GM12873 (cell line): ENCODE measurements at regions not wholly inside any gene's neighbourhood (a gene's known extent, or its start where the extent isn't known, plus 50 kb on each side); places are given as distances from the start of the nearest gene placed in this dataset.

Source experiments
- TF ChIP-seq, protein P1 (sequence below): IDR thresholded peaks from 2 replicates; pipeline ENCODE4 v1.5.1; 2012; ENCODE audit warnings: low read depth, mild to moderate bottlenecking, moderate library complexity, low read length, control low read depth; ENCODE audit not compliant: insufficient read depth; ENCODE audit errors: missing control alignments

DNA sequence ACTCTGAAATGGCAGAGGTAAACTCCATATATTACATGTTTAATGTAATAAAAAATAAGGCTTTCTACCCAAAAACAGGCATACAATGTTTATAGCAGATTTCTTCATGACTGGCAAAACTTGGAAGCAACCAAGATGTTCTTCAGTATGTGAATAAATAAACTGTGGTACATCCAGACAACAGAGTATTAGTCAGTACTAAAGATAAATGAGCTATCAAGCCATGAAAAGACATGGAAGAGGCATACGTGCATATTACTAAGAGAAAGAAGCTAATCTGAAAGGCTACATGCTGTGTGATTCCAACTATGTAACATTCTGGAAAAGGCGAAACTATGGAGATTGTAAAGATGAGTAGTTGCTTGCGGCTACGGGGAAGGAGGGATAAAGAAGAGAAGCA lies 97.4 kb downstream of the OSR1 start:
- TF ChIP-seq, protein P1, sequence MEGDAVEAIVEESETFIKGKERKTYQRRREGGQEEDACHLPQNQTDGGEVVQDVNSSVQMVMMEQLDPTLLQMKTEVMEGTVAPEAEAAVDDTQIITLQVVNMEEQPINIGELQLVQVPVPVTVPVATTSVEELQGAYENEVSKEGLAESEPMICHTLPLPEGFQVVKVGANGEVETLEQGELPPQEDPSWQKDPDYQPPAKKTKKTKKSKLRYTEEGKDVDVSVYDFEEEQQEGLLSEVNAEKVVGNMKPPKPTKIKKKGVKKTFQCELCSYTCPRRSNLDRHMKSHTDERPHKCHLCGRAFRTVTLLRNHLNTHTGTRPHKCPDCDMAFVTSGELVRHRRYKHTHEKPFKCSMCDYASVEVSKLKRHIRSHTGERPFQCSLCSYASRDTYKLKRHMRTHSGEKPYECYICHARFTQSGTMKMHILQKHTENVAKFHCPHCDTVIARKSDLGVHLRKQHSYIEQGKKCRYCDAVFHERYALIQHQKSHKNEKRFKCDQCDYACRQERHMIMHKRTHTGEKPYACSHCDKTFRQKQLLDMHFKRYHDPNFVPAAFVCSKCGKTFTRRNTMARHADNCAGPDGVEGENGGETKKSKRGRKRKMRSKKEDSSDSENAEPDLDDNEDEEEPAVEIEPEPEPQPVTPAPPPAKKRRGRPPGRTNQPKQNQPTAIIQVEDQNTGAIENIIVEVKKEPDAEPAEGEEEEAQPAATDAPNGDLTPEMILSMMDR: no peak

DNA sequence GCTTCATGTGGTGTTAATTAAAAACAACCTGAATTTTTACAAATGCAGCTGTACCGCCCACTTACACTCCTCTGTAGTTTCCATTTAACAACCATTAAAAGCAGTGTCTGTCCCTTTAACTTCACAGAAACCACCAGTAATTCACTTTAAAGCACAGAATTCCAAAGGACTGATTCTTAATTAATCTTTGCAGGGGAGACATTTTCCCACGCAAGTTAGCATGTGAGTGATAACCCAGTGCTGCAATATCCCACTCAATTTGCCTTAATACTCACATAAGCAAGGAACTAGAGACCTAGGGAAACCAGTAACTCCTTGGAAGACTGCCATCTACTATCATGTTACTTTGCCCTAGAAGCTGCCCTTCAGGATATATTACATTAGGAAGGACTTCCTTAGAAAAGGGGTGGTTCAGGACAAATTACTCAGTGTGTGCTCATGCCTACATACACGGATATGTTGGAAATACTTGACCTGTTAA lies 102.3 kb downstream of the OSR1 start:
- TF ChIP-seq, protein P1: no peak

DNA sequence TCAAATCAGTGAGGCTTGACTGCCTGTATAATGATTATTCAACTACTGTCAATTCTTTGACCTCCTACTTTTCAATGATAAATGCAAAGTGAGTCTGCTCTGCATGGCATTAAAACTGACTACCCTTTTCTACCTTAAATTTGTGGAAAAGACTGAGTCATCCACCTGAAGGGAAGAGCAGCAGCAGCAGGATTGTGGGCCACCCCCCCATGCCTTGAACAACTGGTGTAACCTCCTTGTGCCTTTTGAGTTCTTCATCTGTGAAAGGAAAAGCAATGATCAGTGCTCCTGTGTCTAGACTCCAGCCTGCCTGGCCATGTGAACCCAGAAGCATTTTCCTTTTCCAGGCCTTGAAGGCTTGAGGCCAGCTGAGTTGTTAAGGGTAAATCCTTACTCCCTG lies 102.9 kb downstream of the OSR1 start:
- TF ChIP-seq, protein P1: no peak

DNA sequence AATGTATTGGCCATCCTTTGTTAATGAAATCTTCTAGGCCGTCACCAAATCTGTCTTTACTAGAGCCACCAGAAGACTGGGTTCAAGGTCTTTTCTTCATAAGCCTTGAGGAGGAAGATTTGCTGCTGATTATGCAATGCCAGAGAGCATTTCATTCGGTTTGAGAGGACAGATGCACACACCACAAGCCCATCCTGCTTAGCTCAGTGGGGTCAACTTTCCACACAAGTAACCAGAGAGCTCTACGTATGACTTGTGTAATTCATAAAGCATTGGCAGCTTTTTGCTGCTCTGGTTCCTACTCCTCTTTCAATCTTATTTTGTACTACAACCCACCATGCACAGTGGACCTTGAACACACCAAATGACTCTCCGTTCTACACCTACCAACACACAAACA lies 106.9 kb downstream of the OSR1 start:
- TF ChIP-seq, protein P1: no peak

DNA sequence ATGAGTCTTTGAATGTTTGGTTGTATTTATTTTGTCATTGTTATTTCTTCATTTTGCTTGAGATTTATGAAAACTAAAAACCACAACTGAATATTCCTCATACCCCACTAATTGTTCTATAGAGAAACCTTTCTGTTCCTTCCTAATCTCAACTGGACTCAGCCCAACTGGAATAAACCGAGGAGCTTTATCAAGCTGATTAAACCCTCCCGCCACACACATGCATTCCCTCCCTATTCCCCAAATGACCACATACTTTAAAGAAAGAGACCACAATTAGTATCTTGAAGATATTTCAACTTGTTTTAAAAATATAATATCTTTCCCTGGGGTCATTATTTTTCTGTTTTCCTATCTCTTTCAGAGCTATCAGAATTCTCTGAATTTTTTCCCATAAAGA lies 107.5 kb downstream of the OSR1 start:
- TF ChIP-seq, protein P1: no peak

DNA sequence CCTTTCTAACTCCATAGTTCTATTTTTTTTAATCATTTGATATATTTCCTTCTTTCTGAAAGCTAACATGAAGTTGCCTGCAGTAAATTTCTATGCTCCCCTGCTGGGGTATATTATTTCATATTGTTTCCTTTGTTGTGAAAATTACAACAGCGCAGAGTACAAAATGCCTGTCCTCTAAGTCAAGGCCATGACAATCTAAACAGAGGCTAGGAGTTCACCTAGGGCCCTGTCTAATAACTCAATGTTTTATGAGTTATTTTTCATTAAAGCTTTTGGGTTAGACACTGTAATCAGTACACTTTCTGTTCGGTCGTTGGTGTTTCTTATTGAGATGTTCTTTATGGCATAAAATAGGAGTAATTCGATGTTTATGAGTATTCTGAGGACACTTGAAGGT lies 111.2 kb downstream of the OSR1 start:
- TF ChIP-seq, protein P1: no peak

DNA sequence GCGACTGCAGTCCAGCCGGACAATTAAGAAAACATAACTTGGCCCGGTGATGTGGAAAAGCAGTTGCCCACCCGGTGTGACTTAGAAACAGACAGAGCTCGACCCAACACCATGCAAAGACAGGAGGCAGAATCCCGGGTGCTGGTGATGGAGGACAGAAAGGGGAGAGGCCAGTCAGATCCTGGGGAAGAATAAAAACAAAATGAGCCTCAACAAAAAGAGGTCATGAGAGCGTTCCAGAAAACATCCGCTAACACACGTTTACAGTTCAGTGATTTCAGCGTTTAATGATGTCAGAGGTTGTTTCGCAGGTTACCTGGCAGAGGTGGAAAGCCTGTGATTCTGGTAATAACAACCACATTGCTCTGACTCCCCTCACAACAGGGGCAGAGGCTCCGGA lies 111.9 kb downstream of the OSR1 start:
- TF ChIP-seq, protein P1: no peak
